K562 (cell line): ENCODE measurements at regions not wholly inside any gene's neighbourhood (a gene's known extent, or its start where the extent isn't known, plus 50 kb on each side); places are given as distances from the start of the nearest gene placed in this dataset.

Source experiments
- ATAC-seq: fragments of 200-7000 bp; cut with Tn5 transposase; 3 replicates; pipeline ENCODE4 v1.9.1; 2020; ENCODE audit warnings: moderate library complexity
- BruUV-seq: library from RNA; stranded (reverse); fragments of 400-500 nt; replicated peaks from 2 replicates; lab custom pipeline; 2021; lab: Mats Ljungman, UMichigan
- CTCF ChIA-PET: fragments of 300-600 bp; formaldehyde crosslinking; extraction: SDS; loops from one replicate; lab custom pipeline; 2021; ENCODE audit warnings: low intra/inter-chr PET ratio; lab: Yijun Ruan, JAX
- POLR2A ChIA-PET: fragments of 300-600, 350-650 bp; sonication (Branson Sonifier 250); formaldehyde crosslinking; extraction: SDS; loops from one replicate; lab custom pipeline; 2021; ENCODE audit warnings: antibody characterized with exemption, inconsistent platforms; lab: Yijun Ruan, JAX
- DNase-seq, 4 experiments: peaks; one replicate each; pipeline versions ENCODE4 v3.0.0 to v3.0.0-alpha.2; 2011 to 2018; ENCODE audit warnings: low spot score in 3 of 4, mixed read lengths in 3 of 4; ENCODE audit errors: extremely low read depth in 1 of 4
- FAIRE-seq: peaks from 2 replicates; lab custom pipeline; 2011; peaks lifted over from hg19 to GRCh38; lab: Jason Lieb, UNC
- H2AFZ ChIP-seq: 2 replicates; pipeline ENCODE4 v1.6.0; 2011; ENCODE audit warnings: low read depth, low read length, control low read depth, inconsistent platforms
- H3K27ac ChIP-seq: fragments of 200-600 bp; 3 replicates; pipeline ENCODE4 v1.8.0; 2011; ENCODE audit warnings: low read depth, mild to moderate bottlenecking, control low read depth, inconsistent platforms, low read length, moderate library complexity, mixed read lengths; ENCODE audit errors: extremely low read depth
- H3K27me3 ChIP-seq, 2 experiments: fragments of 300-600 bp in 1 of 2; 2 replicates in 1 of 2; 3 replicates in 1 of 2; pipeline versions ENCODE4 v1.6.0 to v1.8.0; 2011; ENCODE audit warnings: inconsistent platforms in 2 of 2, low read length in 2 of 2, mild to moderate bottlenecking in 1 of 2, mixed read lengths in 1 of 2, moderate library complexity in 1 of 2; ENCODE audit not compliant: control insufficient read depth in 2 of 2, insufficient read depth in 2 of 2
- H3K36me3 ChIP-seq: fragments of 300-600 bp; 3 replicates; pipeline ENCODE4 v1.8.0; 2011; ENCODE audit warnings: mild to moderate bottlenecking, low read length, inconsistent platforms; ENCODE audit not compliant: control insufficient read depth, insufficient read depth
- H3K4me1 ChIP-seq, 2 experiments: fragments of 200-600 bp in 1 of 2; replicated peaks in 1 of 2; 2 replicates in 1 of 2; 3 replicates in 1 of 2; pipeline versions ENCODE4 v1.5.1 to v1.8.0; 2011; ENCODE audit warnings: inconsistent platforms in 2 of 2, low read length in 2 of 2, mild to moderate bottlenecking in 1 of 2, mixed read lengths in 1 of 2, moderate library complexity in 1 of 2; ENCODE audit not compliant: control insufficient read depth in 2 of 2, insufficient read depth in 2 of 2
- H3K4me2 ChIP-seq: 2 replicates; pipeline ENCODE4 v1.6.1; 2011; ENCODE audit warnings: low read length, control low read depth, inconsistent platforms, mixed read lengths; ENCODE audit not compliant: insufficient read depth
- H3K4me3 ChIP-seq: fragments of 200-600 bp; sonication (generic), shearing (Covaris generic); 2 replicates; pipeline ENCODE4 v1.5.1; 2016; ENCODE audit warnings: control low read depth, inconsistent platforms
- H3K79me2 ChIP-seq: fragments of 200-600 bp; 3 replicates; pipeline ENCODE4 v1.8.0; 2011; ENCODE audit warnings: low read length, inconsistent platforms; ENCODE audit not compliant: control insufficient read depth, insufficient read depth
- H3K9ac ChIP-seq, 2 experiments: 2 replicates each; pipeline versions ENCODE4 v1.6.0 to v1.6.1; 2011; ENCODE audit warnings: low read depth in 2 of 2, low read length in 2 of 2, control low read depth in 1 of 2, inconsistent platforms in 1 of 2, mild to moderate bottlenecking in 1 of 2, mixed read lengths in 1 of 2; ENCODE audit not compliant: insufficient read depth in 1 of 2
- H3K9me1 ChIP-seq: one replicate; pipeline ENCODE4 v1.6.0; 2011; ENCODE audit warnings: inconsistent platforms, mild to moderate bottlenecking, low read length, moderate library complexity; ENCODE audit not compliant: control insufficient read depth, insufficient read depth
- H3K9me3 ChIP-seq: replicated peaks from 2 replicates; pipeline ENCODE4 v1.5.1; 2011; ENCODE audit warnings: low read depth, low read length, inconsistent platforms; ENCODE audit not compliant: control insufficient read depth, insufficient read depth
- H4K20me1 ChIP-seq: replicated peaks from 2 replicates; pipeline ENCODE4 v1.6.1; 2011; ENCODE audit warnings: low read length, inconsistent platforms, mixed read lengths; ENCODE audit not compliant: control insufficient read depth, insufficient read depth
- ATF6 ChIP-seq: sonication (generic); formaldehyde crosslinking; IDR thresholded peaks from 2 replicates; pipeline ENCODE4 v1.4.0; 2020; ENCODE audit warnings: mild to moderate bottlenecking, missing genetic modification reagents
- E2F5 ChIP-seq: sonication (generic); formaldehyde crosslinking; IDR thresholded peaks from 2 replicates; pipeline ENCODE4 v1.8.0; 2022; ENCODE audit warnings: mild to moderate bottlenecking, missing genetic modification reagents
- GATA2 ChIP-seq: sonication (generic); formaldehyde crosslinking; IDR thresholded peaks from 2 replicates; pipeline ENCODE4 v1.4.0; 2020; ENCODE audit warnings: mild to moderate bottlenecking, missing genetic modification reagents
- HMGN3 ChIP-seq: IDR thresholded peaks from 2 replicates; pipeline ENCODE4 v1.6.1; 2011; ENCODE audit warnings: borderline replicate concordance, low read depth, mild to moderate bottlenecking, mixed read lengths, low read length; ENCODE audit not compliant: insufficient read length; ENCODE audit errors: extremely low read depth
- HOMEZ ChIP-seq: fragments of 250-450 bp; sonication (Bioruptor Pico); IDR thresholded peaks from 2 replicates; pipeline ENCODE4 v1.4.0; 2020; ENCODE audit warnings: mild to moderate bottlenecking, moderate library complexity
- LCOR ChIP-seq: sonication (generic); formaldehyde crosslinking; IDR thresholded peaks from 2 replicates; pipeline ENCODE4 v1.8.0; 2022; ENCODE audit warnings: mild to moderate bottlenecking, missing genetic modification reagents
- SRSF1 ChIP-seq: fragments of 200-400 bp; formaldehyde crosslinking; IDR thresholded peaks from 2 replicates; pipeline ENCODE4 v1.6.1; 2017; ENCODE audit warnings: mild to moderate bottlenecking, low read depth, low read length, moderate library complexity
- ZFP91 ChIP-seq: sonication (generic); formaldehyde crosslinking; IDR thresholded peaks from 2 replicates; pipeline ENCODE4 v1.8.0; 2022; ENCODE audit warnings: mild to moderate bottlenecking, missing genetic modification reagents
- ZNF140 ChIP-seq: fragments of 250-450 bp; sonication (Bioruptor Pico); IDR thresholded peaks from 2 replicates; pipeline ENCODE4 v1.8.0; 2021; ENCODE audit warnings: moderate library complexity, mild to moderate bottlenecking, inconsistent platforms
- ZNF707 ChIP-seq: fragments of 250-450 bp; sonication (Bioruptor Pico); conservative IDR thresholded peaks from 2 replicates; pipeline ENCODE4 v1.8.0; 2022; ENCODE audit warnings: inconsistent platforms, mild to moderate bottlenecking, moderate library complexity
- WGBS: fragments of 100-300 bp; shearing (Covaris generic); methylation state at CpG from one replicate; pipeline ENCODE4 v1.1.6; 2016; ENCODE audit warnings: low coverage, mixed read lengths; ENCODE audit not compliant: insufficient coverage; ENCODE audit errors: missing lambda C conversion rate; 5-methylcytosine and 5-hydroxymethylcytosine counted together
- in situ Hi-C: fragments of 300-500 bp; cut with MboI; formaldehyde crosslinking; loops from 4 replicates; pipeline ENCODE4 v1.15.0; 2018; ENCODE audit warnings: inconsistent platforms, mixed read lengths
- intact Hi-C: fragments of 100-400 bp; cut with micrococcal nuclease; formaldehyde crosslinking; loops from 2 replicates; pipeline ENCODE4 v1.14.2; 2022

GRCh38 chr10:63718006-63718405 lies 196.8 kb downstream of the REEP3 start:
- no peaks in the 10 kb centered on the region for H3K9me1 ChIP-seq
- H3K9me3 ChIP-seq: no peaks in the 10 kb centered on the region
- ChIA-PET POLR2A (interaction anchor here (0.6 to 1.8 kb wide), 6 partner anchors 11 to 556 kb away, joined by 3 to 7 read pairs (median 4); no protein-coding TSS in a partner anchor), CTCF (interaction anchor here (3.8 kb wide), 1 partner anchor 551 kb away, joined by 63 read pairs; no protein-coding TSS in a partner anchor)
- no peak for FAIRE-seq
- H3K27ac ChIP-seq: no peak overlapping the region
- TF ChIP-seq HMGN3 (no peak), E2F5 (CRISPR knock-in tag) (no peak), ZNF707 (CRISPR knock-in tag) (no peak), HOMEZ (no peak), GATA2 (CRISPR knock-in tag) (no peak), ATF6 (CRISPR knock-in tag) (no peak), ZNF140 (no peak), SRSF1 (no peak), ZFP91 (CRISPR knock-in tag) (no peak), LCOR (CRISPR knock-in tag) (no peak)
- H3K9ac ChIP-seq: no peak overlapping the region
- WGBS: 0% methylated on average over 4 of the region's 4 CpGs
- no peak for DNase-seq
- H3K4me1 ChIP-seq: no peaks in the 10 kb centered on the region; a peak in 2 of 5 replicates
- H4K20me1 ChIP-seq: no peaks in the 10 kb centered on the region
- in situ Hi-C loops: no loop called here
- H3K4me3 ChIP-seq: no peak overlapping the region
- H3K27me3 ChIP-seq: peaks cover 28 to 32% of the 10 kb centered on the region in 2 experiments
- no peak overlapping the region for H2AFZ ChIP-seq
- intact Hi-C loops: no loop called here
- no peak overlapping the region for H3K4me2 ChIP-seq
- no peak for ATAC-seq
- BruUV-seq: no TSS peak
- no peaks in the 10 kb centered on the region for H3K79me2 ChIP-seq
- no peaks in the 10 kb centered on the region for H3K36me3 ChIP-seq
